Brain microvascular endothelial cell (primary cell): ENCODE measurements at regions not wholly inside any gene's neighbourhood (a gene's known extent, or its start where the extent isn't known, plus 50 kb on each side); places are given as distances from the start of the nearest gene placed in this dataset.
A peak's percentile ranks its signal among the peaks of the same experiment; 100 is the strongest.

Source experiments
- DNase-seq: peaks from one replicate; pipeline ENCODE4 v3.0.0-alpha.2; 2020
- H3K27ac ChIP-seq: fragments of 250-450 bp; sonication (Bioruptor Pico); 2 replicates; pipeline ENCODE4 v1.5.1; 2020; ENCODE audit warnings: mild to moderate bottlenecking, moderate library complexity
- H3K27me3 ChIP-seq: fragments of 250-450 bp; sonication (Bioruptor Pico); replicated peaks from 2 replicates; pipeline ENCODE4 v1.5.1; 2020; ENCODE audit warnings: mild to moderate bottlenecking
- H3K36me3 ChIP-seq: fragments of 250-450 bp; sonication (Bioruptor Pico); replicated peaks from 2 replicates; pipeline ENCODE4 v1.5.1; 2020; ENCODE audit warnings: mild to moderate bottlenecking
- H3K4me3 ChIP-seq: 2 replicates; pipeline ENCODE4 v1.5.1; 2011; ENCODE audit warnings: low read depth, mild to moderate bottlenecking, control low read depth, low read length, moderate library complexity
- in situ Hi-C: cut with HindIII; loops from 2 replicates; pipeline ENCODE4 v1.10.0; 2017; ENCODE audit warnings: low sequenced_read_pairs, low pct_ligation_motif_present
- TF ChIP-seq, protein P1 (sequence below): IDR thresholded peaks from 2 replicates; pipeline ENCODE4 v1.5.1; 2011; ENCODE audit warnings: low read depth, mild to moderate bottlenecking, moderate library complexity, low read length, control low read depth, inconsistent platforms; ENCODE audit errors: missing control alignments

DNA sequence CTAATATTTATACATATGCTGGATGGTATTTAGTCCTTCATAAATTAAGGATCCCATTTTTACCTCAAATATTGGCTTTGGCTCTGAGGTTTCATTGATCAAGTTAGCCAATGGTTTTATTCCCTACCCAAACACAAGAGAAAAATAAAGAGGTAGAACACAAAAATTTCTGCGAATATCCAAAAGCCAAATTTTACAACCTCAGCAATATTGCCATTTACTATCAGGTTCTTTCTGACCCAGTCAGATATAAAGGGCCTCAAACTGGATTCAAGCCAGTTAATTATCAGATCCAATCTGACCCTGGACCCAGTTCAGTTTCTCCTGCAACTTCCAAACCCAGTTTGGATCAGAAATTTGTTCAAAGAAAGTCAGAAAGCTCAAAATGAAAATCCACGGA, 998.1 kb downstream of the SI start:
- Histone ChIP-seq H3K27me3 (no peaks in the 10 kb centered on the region), H3K4me3 (no peak overlapping the region), H3K36me3 (no peaks in the 10 kb centered on the region), H3K27ac (no peak overlapping the region)
- in situ Hi-C loops: no loop called here
- TF ChIP-seq, protein P1, sequence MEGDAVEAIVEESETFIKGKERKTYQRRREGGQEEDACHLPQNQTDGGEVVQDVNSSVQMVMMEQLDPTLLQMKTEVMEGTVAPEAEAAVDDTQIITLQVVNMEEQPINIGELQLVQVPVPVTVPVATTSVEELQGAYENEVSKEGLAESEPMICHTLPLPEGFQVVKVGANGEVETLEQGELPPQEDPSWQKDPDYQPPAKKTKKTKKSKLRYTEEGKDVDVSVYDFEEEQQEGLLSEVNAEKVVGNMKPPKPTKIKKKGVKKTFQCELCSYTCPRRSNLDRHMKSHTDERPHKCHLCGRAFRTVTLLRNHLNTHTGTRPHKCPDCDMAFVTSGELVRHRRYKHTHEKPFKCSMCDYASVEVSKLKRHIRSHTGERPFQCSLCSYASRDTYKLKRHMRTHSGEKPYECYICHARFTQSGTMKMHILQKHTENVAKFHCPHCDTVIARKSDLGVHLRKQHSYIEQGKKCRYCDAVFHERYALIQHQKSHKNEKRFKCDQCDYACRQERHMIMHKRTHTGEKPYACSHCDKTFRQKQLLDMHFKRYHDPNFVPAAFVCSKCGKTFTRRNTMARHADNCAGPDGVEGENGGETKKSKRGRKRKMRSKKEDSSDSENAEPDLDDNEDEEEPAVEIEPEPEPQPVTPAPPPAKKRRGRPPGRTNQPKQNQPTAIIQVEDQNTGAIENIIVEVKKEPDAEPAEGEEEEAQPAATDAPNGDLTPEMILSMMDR: no peak
- no peak for DNase-seq

DNA sequence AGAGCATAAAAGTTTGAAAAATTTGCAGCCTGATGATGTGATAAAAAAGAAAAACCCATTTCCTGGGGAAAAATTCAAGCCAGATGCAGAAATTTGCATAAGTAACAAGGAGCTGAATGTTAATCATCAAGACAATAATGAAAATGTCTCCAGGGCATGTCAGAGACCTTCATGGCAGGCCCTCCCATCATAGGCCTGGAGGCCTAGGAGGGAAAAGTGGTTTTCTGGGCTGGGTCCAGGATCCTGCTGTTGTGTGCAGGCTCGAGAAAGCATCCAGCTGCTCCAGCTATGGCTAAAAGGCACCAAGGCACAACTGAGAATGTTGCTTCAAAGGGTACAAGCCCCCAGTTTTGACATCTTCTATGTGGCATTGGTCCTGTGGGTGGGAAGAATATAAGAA, 1014.0 kb downstream of the SI start:
- H3K27ac ChIP-seq: no peak overlapping the region
- H3K36me3 ChIP-seq: no peaks in the 10 kb centered on the region
- H3K27me3 ChIP-seq: no peaks in the 10 kb centered on the region
- DNase-seq: no peak
- no peak overlapping the region for H3K4me3 ChIP-seq
- in situ Hi-C loops: no loop called here
- TF ChIP-seq, protein P1: no peak

DNA sequence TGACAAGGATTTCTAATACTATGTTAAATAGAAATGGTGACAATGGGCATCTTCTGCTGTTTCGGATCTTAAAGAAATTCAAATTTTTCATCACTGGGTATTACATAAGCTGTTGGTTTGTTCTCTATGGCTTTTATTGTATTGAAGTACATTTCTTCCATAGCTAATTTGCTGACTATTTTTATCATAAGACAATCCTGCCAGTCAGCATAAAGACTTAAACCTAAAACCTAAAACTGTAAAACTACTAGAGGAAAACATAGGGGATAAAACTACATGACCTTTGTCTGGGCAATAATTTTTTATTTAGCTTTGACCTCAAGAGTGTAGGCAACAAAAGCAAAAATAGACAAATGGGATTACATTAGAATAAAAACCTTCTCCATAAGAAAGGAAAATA, 1017.4 kb downstream of the SI start:
- Histone ChIP-seq H3K4me3 (no peak overlapping the region), H3K27me3 (no peaks in the 10 kb centered on the region), H3K27ac (no peak overlapping the region), H3K36me3 (no peaks in the 10 kb centered on the region)
- DNase-seq: no peak
- in situ Hi-C loops: no loop called here
- TF ChIP-seq, protein P1: no peak

DNA sequence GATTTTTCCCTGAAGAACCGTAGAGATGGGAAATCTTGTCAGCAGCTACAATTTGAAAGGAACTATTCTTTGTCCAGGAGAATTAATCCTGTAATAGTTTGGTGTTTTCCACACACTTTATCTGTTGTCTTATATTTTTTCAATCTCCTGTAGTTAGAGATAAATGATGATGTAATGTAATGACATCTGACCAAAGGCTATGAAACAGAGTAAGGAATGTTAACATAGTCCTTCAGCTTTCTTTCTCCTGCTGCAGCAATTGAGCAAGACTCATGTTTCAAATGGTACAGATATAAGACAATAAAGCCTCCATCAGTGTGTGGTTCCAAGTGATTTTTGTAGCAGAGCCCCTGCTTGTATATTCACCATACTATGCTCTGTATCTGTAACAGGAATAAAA, 1028.4 kb downstream of the SI start:
- DNase-seq: peak; percentile 30

DNA sequence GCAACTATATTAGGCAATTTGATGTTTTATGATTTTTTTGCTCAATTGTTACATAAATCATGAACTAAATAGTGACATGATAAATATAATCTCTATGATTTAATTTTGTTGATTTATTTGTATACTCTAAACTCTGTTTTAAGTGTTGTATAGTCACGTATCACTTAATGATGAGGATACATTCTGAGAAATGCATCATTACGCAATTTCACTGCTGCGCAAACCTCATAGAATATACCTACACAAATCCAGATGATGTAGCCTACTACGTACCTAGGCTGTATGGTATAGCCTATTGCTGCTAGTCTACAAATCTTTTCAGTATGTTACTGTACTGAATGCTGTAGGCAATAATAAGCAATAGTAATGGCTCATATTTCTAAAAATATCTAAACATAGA, 1029.8 kb downstream of the SI start:
- Histone ChIP-seq H3K4me3 (no peak overlapping the region), H3K27me3 (no peaks in the 10 kb centered on the region), H3K36me3 (no peaks in the 10 kb centered on the region), H3K27ac (no peak overlapping the region)
- in situ Hi-C loops: no loop called here
- no peak for DNase-seq
- TF ChIP-seq, protein P1: no peak

More for the DNA sequence above, 1028.4 kb downstream of the SI start:
- TF ChIP-seq, protein P1: no peak
- Histone ChIP-seq H3K4me3 (no peak overlapping the region), H3K27ac (no peak overlapping the region), H3K27me3 (no peaks in the 10 kb centered on the region), H3K36me3 (no peaks in the 10 kb centered on the region)
- in situ Hi-C loops: no loop called here

DNA sequence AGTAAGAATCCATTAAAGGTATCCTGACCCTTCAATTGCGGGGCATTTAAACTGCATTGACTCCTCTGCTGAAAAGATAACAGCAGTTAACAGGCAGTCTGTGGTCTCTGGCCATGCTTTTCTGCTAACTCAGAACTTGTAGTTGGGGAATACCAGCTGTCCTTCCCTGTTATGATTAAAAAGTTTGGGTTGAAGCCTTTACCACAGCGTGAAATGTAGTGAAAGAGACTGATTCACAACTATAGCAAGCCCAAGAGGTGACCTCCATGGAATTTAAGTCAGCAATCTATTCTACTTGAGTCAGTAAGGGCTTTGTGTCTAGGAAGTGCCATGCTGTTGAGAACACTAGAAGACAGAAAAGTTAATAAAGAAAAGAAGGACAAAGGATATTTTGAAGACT, 1037.3 kb downstream of the SI start:
- H3K27me3 ChIP-seq: no peaks in the 10 kb centered on the region
- no peak overlapping the region for H3K4me3 ChIP-seq
- TF ChIP-seq, protein P1: no peak
- peak; percentile 22 for DNase-seq
- H3K27ac ChIP-seq: no peak overlapping the region
- in situ Hi-C loops: no loop called here
- no peaks in the 10 kb centered on the region for H3K36me3 ChIP-seq
